Left forelimb (tissue), 1 donor: ENCODE measurements at regions not wholly inside any gene's neighbourhood (a gene's known extent, or its start where the extent isn't known, plus 50 kb on each side); places are given as distances from the start of the nearest gene placed in this dataset.

Source experiments
- DNase-seq: peaks from one replicate; pipeline ENCODE4 v3.0.0-alpha.2; 2018; ENCODE audit warnings: low spot score

DNA sequence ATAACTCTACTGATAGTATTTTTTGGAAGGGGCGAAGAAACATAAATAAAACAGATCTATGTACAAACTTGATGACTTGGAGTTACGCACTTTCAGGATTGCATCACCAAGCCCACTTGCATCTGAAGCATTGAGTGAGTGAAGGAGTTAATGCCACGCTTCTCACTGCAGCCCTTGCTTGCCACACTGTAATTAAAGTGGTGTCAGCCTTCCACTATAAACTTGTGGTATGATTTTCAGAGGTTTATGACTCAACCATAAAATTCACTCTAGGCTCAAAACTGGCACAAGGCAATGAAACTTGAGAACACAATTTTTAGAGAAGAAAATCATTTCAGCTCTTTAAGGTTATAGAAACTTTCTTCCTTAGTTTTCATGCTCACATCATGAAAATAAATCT lies 93.9 kb upstream of the PRMT6 start:
- DNase-seq, result no peak

DNA sequence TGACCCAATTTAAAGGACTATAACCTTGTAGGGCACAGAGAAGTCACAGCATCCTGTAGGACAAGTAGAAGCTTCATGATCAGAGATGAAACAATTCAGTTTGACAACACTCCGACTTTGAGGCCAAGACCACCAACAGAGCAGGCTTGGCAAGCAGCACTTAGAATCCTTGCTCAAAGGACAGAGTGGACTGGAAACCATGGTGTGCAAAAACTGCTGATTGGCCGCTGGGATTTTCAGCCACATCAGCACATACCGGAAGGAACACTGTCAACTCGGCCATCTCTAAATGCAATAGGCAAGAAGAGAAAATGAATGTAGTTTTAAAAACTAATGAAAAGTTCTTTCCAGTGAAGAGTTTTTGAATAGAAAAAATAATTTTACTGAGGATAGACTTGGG lies 92.0 kb upstream of the PRMT6 start:
- DNase-seq, result no peak

DNA sequence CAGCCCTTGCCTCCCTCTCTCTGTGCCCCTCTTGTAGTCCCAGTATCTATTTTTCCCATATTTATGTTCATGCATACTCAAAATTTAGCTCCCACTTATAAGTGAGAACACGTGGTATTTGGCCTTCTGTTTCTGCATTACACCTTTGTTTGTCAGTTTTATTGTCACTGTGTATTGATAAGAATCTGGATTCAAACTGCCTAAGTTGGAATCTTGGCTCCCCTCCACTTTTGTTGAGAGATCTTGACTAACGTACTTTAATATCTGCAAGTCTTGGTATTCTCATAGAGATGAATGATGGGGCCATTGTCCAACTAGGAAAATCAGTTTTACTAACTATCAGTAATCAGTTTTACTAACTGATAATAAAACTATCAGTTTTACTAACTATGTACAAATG lies 87.8 kb upstream of the PRMT6 start:
- DNase-seq, result no peak

DNA sequence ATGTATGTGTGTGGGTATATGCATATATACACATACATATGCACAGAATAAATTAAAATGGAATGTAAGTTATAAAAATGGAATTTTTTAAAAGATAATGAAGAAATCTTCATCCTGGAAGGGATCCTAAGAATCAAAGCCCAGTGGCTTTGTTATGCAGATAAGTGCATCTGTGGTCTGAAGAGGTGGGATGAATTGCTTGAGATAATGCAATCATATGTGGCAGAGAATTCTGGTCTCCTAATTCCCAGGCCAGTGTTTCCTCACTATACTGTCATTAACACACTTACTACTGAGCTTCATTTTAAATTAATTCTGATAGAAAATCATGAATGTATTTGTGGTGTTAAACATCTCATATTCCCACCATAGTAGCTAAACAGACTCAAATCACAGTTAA lies 86.7 kb upstream of the PRMT6 start:
- DNase-seq, result no peak

DNA sequence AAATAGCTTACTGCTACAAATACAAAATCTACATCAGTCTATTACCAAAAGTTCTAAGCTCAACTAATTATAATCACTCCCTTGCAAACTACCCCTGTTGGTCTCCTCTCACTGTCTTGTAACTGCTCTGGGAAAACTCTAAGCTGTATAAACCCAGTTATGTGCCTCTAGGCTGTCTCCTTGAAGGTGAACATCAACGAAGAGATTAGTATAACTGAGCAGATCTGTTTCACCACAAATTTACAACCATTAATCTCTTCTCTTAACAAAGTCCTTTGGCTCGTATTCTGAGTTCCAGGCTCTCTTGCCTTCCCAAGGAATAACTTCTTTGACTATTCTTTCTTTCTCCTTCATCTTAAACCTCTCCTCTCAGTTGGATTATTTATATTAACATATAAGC lies 84.4 kb upstream of the PRMT6 start:
- DNase-seq, result no peak

DNA sequence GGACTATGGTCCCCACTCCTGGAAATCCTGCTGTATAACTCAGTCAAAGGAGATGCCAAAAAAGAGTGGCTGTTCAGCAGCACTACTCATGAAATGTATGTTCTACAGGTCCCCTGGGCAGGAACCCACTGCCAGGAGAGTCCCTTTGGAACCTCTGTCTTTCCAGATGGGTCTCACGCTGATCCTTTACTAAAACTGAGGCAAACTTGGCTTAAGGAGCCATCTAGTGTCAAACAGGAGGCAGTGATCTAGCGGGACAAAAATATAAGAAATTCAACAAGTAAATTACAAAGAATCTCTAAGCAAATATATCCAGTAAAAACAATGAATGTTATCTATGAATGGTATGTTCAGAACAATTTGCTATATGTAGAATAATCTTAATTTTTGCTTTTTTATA lies 80.5 kb upstream of the PRMT6 start:
- no peak for DNase-seq

DNA sequence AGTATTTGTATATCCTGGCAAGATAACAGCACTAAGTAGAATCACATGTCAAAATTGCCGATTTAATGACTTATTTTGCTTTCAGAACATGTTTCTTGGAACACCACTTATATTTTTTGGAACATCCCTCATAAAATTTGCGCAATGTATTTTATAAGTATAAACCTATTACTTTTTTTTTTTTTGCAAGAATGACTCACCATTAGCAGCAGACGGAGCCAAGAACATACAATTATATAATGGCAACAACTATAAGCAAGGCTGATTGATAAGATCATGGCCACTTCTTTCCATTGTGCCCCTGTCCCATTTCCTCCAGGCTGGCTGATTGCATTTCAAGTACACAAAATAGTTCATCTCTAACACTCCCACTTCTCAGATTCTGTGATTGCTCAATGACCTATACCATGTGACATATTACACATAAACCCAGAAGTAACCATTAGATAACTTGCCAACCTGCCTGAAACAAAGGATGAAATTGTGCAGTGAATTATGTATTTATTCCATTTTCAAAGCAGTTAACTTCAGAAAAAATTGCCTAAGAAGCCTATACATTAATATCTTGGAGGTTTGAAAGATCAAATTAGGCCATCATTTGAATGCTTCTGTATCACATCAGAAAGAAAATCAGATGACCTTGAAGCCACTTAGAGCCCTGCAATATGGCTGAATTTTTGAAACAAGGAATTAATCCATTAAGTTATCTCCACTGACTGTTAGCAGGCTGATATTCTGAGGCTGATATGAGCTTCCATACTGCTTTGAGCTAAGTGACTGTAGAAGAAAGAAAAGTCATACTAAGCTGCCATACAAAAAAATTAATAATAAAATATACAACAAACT lies 77.8 kb upstream of the PRMT6 start:
- no peak for DNase-seq

DNA sequence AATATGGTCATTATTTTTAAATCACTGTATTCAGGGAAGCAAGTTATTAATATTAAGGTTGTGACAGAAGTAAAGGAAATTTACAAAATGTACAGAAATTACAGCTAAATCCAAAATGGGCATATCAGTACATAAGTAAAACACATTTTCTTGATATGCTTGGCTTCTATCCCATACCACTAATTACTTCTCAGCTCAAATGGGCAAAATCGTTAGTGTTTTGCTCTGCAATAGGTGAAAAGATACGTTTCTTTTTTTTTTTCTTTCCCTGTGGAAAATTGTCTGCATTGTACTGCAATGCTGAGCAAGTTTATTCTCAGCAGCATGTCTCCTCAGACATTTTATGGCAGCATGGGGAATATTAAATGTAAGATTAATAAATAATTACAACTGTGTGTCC lies 77.1 kb upstream of the PRMT6 start:
- no peak for DNase-seq

DNA sequence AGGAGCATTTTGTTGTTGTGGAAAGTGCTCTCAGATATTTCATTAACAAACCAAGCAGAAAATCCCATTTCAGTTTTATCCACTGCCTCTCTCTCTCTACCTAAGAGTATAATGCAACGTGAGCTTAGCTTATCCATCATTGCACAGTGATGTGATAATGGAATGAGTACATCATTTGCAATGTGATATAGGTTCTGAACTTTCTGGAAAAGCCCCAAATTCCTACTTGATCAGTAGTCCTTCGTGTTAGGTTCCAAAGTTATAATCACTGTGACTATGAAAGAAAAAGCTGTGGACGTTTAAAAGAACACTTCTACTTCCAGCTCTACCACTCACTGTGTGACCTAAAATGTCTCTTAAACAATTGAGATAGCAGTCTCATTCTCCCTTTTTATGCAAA lies 76.4 kb upstream of the PRMT6 start:
- no peak for DNase-seq

DNA sequence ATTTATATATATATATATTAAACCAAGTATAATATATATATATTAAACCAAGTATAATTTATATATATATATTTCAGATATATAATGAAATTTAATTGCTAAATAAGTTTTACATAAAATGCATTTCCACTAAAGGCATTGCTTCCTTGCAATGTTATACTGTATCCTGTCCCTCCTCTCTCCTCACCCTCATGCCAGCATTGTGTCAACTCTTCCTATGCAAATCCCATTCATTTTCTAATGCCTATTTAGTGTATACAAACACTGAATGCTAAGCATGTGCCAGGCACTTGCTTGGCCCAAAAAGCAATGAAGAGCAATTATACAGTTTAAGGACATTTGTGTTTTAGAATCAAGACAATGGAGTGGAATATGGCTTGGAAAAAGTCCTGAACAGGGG lies 71.7 kb upstream of the PRMT6 start:
- DNase-seq, result no peak

DNA sequence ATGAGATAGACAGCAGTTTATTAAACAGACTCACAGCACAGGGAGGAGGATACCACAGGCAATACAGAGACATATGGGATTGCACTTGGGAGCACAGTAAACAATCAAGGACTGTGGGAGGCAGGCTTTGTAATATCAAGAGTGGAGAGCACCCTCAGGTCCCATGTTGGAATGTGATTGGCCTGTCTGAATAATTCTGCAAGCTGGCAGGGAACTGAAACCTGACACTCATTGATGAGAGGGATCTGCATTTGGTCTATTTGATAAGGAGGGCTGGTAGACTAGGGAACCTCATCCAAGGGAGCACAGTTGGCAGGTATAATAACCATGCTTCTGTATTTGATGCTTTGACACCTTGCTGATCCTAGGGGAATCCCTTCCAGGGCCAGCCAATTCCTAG lies 69.9 kb upstream of the PRMT6 start:
- DNase-seq, result no peak

DNA sequence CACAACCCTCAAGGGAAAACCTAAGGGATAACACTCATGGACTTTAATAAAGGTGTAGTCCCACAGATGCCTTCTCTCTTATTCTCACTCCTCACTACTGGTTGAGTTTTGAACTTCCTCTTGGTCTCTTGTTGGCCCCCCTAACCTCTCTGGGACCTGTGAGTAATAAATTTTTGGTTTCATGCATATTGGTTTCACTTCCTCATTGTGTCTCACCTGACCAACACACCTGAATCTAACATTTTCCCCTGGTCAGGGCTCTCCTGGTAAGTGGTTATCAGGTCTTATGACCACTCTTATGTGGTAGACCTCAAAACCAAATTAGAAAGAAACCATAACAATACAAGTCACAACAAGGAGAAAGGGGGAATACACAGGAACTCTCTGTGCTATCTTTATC lies 60.5 kb upstream of the PRMT6 start:
- no peak for DNase-seq

DNA sequence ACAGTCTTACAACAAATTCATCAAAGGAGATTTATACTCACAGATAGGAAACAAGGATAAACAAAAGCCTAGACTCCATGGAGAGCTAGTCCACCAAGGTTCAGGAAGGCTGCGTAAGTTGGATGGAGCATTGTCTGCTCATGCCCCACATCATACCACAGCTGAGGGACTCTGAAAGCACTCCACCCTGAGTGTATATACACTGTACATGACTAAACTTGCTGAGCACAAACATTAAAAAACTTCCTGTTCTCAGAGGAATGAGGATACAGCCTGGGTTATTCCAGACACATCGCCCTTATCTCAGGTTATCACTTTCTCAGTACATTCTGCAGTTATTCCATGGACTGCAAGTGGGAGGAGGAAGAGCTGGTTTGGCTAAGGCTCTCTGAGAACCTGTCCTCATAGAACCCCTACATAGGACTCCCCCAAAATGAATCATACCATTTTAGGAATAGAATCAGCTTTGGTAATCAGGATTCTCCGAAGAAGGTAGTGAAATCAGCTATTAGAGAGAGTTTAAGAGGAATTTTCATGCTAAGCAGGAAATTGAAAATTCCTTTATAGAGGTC lies 58.0 kb upstream of the PRMT6 start:
- no peak for DNase-seq

DNA sequence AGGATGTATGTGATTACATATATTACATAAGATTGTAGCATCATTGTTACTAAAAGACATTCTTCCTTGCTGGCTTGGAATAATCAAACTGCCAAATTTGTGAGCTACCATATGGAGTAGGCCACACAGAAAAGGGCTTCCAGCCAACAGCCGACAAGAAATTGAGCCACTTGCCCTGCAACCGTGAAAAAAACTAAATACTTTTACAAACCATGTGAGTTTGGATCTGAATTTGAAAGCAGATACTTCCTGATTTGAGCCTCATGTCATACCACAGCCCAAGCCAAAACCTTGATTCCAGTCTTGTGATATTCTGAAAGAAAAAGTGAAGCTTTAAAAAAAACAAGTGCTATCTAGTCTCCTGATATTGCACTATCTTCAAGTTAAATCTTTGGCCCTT lies 55.6 kb upstream of the PRMT6 start:
- DNase-seq, result no peak

DNA sequence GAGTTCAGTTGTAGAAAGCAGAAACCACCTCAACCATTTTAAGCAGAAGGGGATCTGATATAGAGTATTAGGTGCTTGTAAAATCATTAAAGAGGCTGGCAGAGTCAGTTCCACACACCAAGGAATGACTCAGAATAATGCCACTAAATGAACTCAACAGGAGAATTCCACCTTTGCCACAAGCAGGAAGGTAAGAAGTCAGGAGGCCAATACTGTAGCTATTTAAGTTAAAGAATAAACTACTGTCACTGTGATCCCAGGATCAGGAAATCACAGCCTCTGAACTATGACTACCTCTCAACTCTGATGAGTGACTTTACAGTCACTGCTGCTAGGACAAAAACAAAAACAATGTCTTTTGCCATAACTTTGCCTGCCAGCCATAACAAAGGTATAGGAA lies 52.5 kb upstream of the PRMT6 start:
- no peak for DNase-seq

DNA sequence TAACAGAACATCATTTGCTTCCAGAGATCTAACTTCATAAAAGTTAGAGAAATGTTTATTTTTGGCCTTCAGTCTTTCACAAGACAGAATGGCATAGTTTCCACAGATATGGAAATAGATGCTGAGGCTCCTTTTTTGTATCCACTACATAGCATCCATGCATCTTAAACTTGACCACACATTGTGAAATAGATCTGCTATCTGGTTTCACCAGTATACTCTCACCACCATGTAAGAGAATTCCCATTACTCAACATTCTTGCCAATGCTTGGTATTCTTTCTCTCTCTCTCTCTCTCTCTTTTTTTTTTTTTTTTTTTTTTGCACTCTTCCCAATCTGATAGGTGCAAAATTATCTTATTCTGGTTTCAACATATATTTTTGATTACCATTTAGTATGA lies 52.1 kb upstream of the PRMT6 start:
- no peak for DNase-seq
